Activated CD4-positive, alpha-beta T cell treated with anti-CD3 and anti-CD28 coated beads, Interleukin-10, Interleukin-2, amounts not matched to agents 100 ng/mL and 50 ng/mL, durations not matched to agents 16 hours and 8 hours (primary cell): ENCODE measurements at regions not wholly inside any gene's neighbourhood (a gene's known extent, or its start where the extent isn't known, plus 50 kb on each side); places are given as distances from the start of the nearest gene placed in this dataset.

ENCODE experiments used
- DNase-seq: peaks from one replicate; pipeline ENCODE4 v3.0.0-alpha.2; 2020

DNA sequence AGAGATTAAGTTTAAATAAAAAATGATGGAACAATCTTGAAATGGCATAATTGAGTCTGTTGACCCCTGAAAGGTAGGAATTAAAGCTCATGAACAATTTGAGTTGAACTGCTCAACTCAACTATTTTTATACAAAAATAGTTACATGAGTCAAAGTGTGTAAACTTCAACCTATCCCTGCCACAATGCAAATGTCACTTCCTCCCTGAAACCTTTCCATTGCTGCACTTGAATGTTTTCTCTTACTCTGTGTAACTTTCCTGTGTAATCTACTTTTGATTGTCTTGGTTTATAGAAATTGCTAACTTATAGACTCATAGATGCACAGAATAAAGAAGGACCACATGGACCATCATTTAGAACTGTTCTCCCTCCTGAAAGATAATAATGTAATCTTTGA lies 218.5 kb downstream of the GBA3 start:
- DNase-seq = no peak

DNA sequence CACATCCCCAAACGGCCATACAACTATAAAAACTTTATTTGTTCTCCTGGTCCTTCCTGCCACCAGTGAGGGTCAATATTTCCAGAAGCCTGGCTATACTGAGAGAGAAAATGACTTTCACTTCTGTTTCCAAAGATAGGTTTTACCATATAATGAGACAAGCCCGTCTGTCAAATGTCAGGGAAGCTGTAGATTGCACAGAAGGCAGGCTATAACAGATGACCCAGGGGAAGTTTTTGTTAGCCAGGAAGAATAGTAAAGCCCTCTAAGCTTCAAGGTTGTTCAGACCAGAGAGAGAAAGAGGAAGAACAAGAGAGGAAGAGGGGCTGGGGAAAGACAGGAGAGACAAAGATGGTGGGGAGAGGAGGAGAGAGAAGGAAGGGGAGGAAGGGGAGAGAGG lies 217.5 kb downstream of the GBA3 start:
- no peak for DNase-seq

DNA sequence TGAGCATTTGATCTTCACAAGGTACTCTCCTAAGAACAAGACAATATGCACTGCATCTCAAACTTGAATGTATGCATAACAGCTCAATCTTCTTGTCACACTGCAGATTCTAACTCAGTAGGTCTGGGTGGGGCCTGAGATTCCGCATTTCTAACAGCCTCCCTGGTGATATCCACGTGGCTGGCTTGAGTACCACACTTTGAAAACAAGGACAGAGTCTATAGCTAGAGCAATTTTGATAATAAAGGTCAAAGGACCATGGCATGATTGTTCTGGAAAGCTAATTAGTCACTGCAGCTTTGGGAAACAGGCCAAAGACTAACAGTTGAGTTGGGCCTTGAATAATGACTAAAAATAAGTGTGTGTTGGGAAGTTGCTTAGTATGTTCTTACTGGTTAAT lies 213.3 kb downstream of the GBA3 start:
- DNase-seq = no peak

DNA sequence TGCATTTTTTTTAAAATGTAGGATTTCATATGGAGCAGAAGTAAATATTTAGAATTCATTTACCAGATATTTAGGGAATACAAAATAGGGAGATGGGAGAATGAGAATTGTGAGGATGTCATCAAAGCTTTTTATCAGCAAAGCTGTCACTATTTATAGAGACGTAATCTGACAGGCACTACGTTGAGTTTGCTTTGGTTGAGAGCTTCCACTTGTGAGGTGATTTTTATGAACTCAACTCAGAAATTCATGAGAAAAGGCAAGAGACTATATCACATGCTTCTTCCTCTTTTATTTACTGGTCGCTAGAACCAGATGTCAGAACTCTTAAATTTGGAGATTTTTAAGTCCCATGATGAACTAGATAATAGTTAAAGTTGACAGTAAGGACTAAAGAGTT lies 211.2 kb downstream of the GBA3 start:
- DNase-seq = no peak

DNA sequence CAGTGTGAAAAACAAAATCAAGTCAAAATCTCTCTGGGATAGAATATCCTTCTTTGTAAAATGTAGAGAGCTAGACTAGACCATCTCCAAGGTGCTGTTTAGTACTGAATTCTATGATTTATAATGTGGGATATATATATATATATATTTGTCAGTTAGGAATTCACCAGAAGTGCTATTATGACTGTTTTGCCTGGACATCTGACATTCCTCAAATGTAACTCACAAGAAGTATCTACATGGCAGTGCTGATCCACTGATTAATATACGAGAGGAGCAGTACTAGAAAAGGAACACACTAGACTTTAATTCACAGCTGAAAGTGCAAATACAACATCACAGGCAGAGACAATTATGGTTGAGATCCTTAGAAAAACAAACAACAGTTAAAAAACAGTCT lies 208.9 kb downstream of the GBA3 start:
- no peak for DNase-seq

DNA sequence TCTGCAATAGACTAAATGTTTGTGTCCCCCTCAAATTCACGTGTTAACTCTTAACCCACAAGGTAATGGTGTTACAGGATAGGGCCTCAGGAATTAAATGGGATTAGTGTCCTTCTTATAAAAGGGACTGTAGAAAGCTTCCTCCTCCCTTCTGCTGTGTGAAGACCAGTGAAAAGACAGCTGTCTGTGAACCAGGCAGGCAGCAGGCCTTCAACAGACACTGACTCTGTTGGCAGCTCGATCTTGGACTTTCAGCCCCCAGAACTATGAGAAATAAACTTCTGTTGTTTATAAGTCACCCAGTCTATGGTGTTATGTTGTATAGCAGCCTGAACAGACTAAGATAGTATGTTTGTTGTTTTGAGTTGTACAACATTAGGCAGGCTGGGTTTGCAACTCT lies 208.1 kb downstream of the GBA3 start:
- no peak for DNase-seq

DNA sequence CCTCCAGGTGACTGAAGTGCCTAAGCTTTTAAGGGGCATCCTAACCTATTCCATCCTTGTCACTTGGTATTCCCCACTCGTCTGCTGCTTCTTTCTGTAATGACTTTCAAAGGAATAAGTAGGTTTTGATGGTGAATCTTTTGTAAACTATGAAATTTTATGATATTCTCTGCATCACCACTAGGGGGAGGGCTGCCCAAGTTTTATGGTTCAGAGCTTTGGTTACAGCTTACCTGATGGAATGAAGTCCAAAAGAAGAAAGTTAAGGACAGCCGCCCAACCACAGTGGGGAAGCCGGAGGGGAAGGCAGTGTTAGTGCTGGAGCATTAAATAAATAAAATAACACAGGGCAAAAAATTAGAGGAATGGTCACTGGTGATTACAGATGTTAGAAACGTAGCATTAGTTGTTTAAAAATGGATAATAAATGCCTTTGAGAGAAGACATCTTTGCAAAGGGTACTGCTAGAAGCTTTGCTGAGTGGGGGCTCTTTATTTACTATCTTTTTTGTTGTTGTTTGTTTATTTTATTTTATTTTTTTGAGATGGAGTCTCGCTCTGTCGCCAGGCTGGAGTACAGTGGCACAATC lies 204.9 kb downstream of the GBA3 start:
- peak; percentile 31 for DNase-seq

DNA sequence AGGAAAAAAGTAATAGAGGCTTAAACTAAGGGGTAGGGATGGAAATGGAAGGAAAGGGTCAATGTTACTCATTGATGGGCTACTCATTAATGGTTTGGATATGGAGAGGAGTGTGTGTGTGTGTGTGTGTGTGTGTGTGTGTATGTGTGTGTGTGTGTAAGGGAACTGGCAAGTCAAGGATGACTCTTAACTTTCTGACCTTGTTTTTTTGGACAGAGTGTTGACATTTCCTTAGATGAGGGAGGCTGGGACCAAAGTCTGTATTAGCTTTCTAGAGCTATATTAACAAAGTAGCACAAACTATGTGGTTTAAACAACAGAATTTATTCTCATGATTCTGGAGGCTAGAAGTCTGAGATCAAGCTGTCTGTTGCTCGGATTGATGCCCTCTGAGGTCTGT lies 202.7 kb downstream of the GBA3 start:
- DNase-seq = no peak

DNA sequence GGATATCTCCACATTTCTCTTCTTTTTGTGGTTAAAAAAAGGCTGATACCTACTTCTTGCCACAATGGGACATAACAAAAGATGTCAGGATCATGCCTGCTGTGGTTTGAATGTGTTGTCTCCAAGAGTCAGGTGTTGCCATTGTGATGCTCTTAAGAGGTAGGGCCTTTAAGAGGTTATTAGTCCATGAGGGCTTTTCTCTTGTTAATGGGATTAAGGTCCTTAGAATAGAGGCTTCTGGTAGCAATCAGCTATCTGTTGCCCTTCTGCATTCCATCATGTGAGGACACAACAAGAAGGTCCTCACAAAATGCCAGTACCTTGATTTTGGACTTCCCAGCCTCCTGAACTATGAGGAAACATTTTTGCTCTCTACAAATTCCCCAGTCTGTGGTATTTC lies 191.4 kb downstream of the GBA3 start:
- no peak for DNase-seq

DNA sequence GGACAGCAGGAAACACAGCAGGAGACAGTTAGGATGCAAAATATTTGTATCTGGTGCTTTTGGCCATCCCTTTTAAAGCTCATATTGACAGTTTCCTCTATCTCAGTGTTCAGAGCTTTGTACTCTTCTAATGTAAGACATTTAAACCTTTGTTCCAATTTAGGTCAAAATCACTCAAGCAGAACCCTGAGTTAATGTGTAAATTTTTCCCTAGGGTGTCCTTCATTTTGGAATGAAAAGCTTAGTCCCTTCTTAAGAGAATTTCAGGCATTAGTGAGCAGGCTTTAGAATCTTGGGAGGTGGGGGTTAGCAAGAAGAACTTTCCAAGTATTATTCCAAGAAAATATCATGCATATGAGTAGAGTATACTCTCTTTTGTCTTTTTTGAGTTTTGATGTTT lies 188.7 kb downstream of the GBA3 start:
- no peak for DNase-seq

DNA sequence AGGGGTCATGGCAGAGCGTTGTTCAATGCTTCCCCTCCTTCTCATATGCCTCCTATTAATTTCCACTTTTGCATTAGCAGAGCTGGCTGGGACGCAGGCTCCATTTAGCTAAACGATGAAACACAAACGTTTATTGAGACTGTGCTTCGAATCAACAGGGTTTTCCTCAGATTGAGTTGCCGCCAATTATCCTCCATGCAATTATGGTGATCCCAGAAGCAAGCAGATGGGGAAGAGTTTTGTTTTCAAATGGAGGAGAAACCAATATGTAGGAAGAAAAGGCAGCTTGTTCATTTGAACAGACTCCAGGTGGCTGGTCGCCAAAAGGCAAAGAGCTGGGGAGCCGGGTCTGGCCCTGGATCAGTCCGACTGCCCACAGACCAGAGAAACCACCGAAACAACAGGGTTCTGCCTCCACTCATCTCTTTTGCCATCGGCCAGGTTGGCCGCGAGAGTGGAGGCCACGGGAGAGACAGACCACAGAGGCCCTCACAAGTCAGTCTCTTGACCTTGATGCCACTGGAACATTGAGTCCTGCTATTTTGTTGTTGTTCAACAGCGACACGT lies 184.8 kb downstream of the GBA3 start:
- no peak for DNase-seq

DNA sequence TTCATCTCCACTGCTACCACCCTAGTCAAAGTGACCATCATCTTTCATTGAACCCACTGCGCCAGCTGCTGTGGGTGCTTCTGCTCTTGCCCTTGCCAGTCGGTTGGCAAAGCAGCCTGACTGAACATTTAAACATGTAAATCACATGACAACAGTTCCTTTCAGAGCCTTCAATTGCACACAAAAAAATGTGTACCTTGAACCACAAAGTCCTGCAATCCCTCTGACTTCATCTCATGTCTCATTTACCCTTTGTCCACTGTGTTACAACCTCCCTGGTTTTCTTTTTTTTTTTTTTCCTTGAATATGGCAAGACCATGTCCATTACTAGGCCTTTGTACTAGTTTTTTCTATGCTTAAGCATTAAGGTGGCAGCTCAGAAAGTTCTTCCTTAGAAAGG lies 183.5 kb downstream of the GBA3 start:
- no peak for DNase-seq

DNA sequence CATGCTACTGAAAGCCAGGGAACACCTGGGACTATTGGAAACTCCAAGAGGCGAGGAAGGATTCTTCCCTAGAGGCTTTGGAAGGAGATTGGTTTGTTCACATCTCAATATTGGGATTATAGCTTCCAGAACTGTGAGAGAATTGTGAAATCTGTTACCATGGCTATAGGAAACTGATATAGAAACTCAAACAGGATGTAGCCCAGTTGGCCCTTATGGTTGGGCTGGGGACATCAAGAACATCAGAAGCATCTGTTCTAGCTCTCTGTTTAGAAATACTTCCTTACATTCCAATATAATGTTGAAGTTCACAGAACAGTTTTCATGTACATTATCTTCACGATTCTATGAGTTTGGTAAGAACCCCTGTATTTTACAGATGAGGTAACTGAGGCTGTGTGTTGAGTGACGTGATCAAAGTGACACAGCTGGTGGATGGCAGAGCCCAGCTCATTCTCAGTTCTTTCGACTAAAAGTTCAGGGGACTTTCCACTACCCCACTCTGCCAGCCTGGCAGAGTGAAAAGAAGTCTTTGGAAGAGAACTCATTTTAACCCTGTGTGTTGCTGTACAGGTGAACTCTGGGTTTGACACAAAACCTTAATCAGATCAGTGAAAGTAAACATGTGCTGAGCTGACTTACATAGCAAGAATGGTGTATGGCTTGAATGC lies 183.0 kb downstream of the GBA3 start:
- DNase-seq = no peak

DNA sequence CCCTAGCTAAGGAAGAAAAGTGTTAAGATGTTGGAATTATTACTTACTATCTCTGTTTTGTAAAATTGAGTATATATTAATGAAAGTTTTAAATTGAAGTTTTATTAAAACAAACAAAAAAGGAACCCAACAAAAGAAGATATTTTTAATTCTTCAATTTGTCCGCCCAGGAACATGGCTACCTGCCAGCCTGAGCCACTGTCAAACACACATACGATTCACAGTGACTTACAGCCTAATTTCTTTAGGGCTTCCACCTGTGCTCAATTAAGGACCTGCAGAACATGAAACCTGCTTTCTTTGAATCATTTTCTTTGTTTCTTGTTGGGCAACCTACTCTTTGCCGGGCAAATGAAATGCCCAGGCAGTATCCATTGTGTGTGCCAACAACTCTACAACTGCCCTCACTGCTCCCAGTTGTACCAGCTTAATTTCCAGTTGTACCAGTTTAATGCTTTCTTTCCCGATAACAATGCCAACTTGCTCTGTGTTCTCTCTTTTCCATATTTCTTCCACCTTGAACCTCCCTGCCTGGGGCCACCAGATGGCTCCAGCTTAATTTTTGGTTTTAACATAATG lies 181.7 kb downstream of the GBA3 start:
- no peak for DNase-seq

DNA sequence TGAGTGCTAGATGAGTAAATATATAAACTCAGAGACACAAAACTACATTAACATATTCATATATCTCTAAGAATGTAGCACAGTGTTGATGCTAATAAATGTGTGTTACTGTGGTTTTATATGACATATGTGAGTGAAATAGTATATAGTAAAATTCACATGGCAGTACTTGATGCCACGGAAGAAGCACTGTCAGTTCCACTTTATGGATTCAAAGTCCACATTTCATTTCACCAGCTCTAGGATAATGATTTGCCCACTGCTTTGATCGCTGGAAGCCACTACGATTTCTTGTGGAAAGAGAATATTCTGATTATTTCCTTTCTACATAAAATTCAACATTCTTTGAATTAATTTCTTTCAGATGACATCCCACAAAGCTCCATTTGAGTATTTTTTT lies 181.2 kb downstream of the GBA3 start:
- no peak for DNase-seq

DNA sequence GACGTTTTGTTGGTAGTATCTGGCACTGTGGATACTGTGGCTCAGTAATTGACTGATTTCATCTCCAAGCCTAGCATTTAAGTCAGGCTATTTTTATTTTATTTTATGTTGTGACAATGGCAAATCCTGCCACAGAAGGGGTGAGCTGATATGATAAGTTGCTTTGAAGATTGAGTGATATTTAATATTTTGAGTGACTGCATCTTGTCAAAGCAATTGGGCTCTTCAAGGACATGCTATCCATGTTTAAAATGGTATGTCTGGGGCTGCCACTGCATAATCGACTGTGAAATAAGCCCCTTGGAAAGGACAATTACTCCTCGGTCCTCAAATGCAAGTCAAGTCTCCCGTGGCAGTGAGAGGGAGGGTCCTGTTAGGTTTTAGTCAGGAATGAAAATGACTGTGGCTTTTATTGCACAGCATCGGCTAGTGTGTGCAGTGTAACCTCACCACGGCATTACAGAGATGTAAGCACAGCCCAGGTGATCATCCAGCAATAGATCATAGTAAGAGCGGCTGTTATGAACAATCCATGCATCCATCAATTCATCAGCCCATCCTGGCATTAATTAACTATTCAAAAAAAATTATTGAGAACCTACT lies 178.2 kb downstream of the GBA3 start:
- no peak for DNase-seq

DNA sequence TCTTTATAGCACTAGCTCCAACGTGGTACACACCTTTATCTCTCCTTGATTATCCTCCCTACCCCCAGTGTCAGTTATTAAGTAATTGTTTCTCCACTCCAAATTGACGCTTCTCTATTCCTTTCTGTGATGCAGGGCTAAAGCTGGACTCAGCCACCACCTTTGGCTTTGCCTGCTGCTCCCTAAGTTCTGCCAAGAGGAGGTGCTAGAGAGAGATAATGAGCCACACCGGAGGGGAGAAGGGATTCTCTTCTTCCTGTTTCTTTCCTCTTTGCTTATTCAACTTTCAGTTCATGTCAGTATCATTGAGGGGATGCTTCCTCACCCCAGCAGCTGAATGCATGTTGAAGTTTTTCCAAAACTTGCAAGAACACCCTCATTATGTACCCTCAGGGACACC lies 176.5 kb downstream of the GBA3 start:
- DNase-seq = no peak
